ENCODE measurements at regions not wholly inside any gene's neighbourhood (a gene's known extent, or its start where the extent isn't known, plus 50 kb on each side); places are given as distances from the start of the nearest gene placed in this dataset.

GRCh38 chr5:71782771-71783770, 64.0 kb downstream of the CARTPT start:
- no peak overlapping the region for H3K27ac ChIP-seq
- FAIRE-seq (no peak), DNase-seq (peak; percentile 43 to 79 (median 61)), ATAC-seq (peak; percentile 80 to 95 (median 94))
- no peaks in the 10 kb centered on the region for H3K9me3 ChIP-seq
- peak overlapping the region in 1 of 4 donors; percentile 11 for H3K4me3 ChIP-seq
- H3K27me3 ChIP-seq, result no peaks in the 10 kb centered on the region
- WGBS, 2 donors, result 31 to 35% methylated on average over 27 of the region's 27 CpGs
- no peaks in the 10 kb centered on the region for H3K36me3 ChIP-seq
- intact Hi-C loops (cut with DNase I), result loop anchor here in 2 of 3 donors (5.0 to 10.0 kb wide), 2 partner anchors 234 to 522 kb away; no protein-coding TSS in a partner anchor
- peaks cover 0 to 4% (median 0%) of the 10 kb centered on the region in 3 donors for H3K4me1 ChIP-seq
- peak; percentile 31 to 63 (median 60) for TF ChIP-seq CTCF (IDR thresholded peaks at IDR 0.05)

GRCh38 chr5:71783891-71784290, 64.8 kb downstream of the CARTPT start:
- DNase-seq (no peak), ATAC-seq (no peak), FAIRE-seq (no peak)
- Histone ChIP-seq H3K36me3 (no peaks in the 10 kb centered on the region), H3K4me3 (no peak overlapping the region), H3K27ac (no peak overlapping the region), H3K4me1 (peaks cover 0 to 4% (median 0%) of the 10 kb centered on the region in 3 donors), H3K9me3 (no peaks in the 10 kb centered on the region), H3K27me3 (no peaks in the 10 kb centered on the region)
- 84 to 88% methylated on average over 6 of the region's 6 CpGs for WGBS, 2 donors
- TF ChIP-seq CTCF (IDR thresholded peaks at IDR 0.05), result no peak
- intact Hi-C loops (cut with DNase I), result loop anchor here in 2 of 3 donors (5.0 to 10.0 kb wide), 2 partner anchors 233 to 521 kb away; no protein-coding TSS in a partner anchor

GRCh38 chr5:71786337-71787055, 67.4 kb downstream of the CARTPT start:
- 52 to 63% methylated on average over 8 of the region's 8 CpGs for WGBS, 2 donors
- intact Hi-C loops (cut with DNase I), result loop anchor here in 1 of 3 donors (10.0 kb wide), 1 partner anchor 518 kb away; no protein-coding TSS in a partner anchor
- no peak for TF ChIP-seq CTCF (IDR thresholded peaks at IDR 0.05)

GRCh38 chr5:71788794-71789193, 69.7 kb downstream of the CARTPT start:
- Histone ChIP-seq H3K27ac (no peak overlapping the region), H3K4me3 (no peak overlapping the region), H3K27me3 (no peaks in the 10 kb centered on the region), H3K4me1 (no peaks in the 10 kb centered on the region), H3K36me3 (no peaks in the 10 kb centered on the region), H3K9me3 (no peaks in the 10 kb centered on the region)
- intact Hi-C loops (cut with DNase I), result loop anchor here in 1 of 3 donors (10.0 kb wide), 1 partner anchor 516 kb away; no protein-coding TSS in a partner anchor
- WGBS, 2 donors, result 71% methylated on average over 2 of the region's 2 CpGs
- DNase-seq (no peak), ATAC-seq (no peak), FAIRE-seq (no peak)
- no peak for TF ChIP-seq CTCF (IDR thresholded peaks at IDR 0.05)

More at GRCh38 chr5:71786337-71787055, 67.4 kb downstream of the CARTPT start:
- FAIRE-seq, result no peak
- no peak for ATAC-seq
- Histone ChIP-seq H3K9me3 (no peaks in the 10 kb centered on the region), H3K27me3 (no peaks in the 10 kb centered on the region), H3K4me1 (peaks cover 0 to 4% (median 0%) of the 10 kb centered on the region in 3 donors), H3K4me3 (no peak overlapping the region), H3K36me3 (no peaks in the 10 kb centered on the region), H3K27ac (no peak overlapping the region)
- no peak for DNase-seq

Measured in pancreas (tissue), 10 donors.